ENCODE measurements at regions not wholly inside any gene's neighbourhood (a gene's known extent, or its start where the extent isn't known, plus 50 kb on each side); places are given as distances from the start of the nearest gene placed in this dataset.
"Not testable (repeated sequence)": the region's sequence is repeated elsewhere in the genome, so short reads cannot be mapped to it uniquely, and the experiment has no call there.

GRCh38 chr3:164365242-164365641 lies 713.1 kb downstream of the SI start:
- DNase-seq = no peak

GRCh38 chr3:164364111-164364510 lies 714.2 kb downstream of the SI start:
- no peak for DNase-seq

- no peak for DNase-seq
Measured at GRCh38 chr3:164360738-164361406, 717.4 kb downstream of the SI start.

- no peak for DNase-seq
Measured at GRCh38 chr3:164360078-164360578, 718.2 kb downstream of the SI start.

- no peak for DNase-seq
Measured at GRCh38 chr3:164352991-164353390, 725.3 kb downstream of the SI start.

GRCh38 chr3:164351131-164351530 lies 727.2 kb downstream of the SI start:
- DNase-seq = no peak

GRCh38 chr3:164342206-164342605 lies 736.1 kb downstream of the SI start:
- DNase-seq = not testable (repeated sequence)

GRCh38 chr3:164341086-164341485 lies 737.2 kb downstream of the SI start:
- DNase-seq = no peak

GRCh38 chr3:164340273-164340672 lies 738.0 kb downstream of the SI start:
- DNase-seq = no peak

- no peak for DNase-seq
Measured at GRCh38 chr3:164332831-164333802, 745.2 kb downstream of the SI start.

GRCh38 chr3:164326714-164327113 lies 751.6 kb downstream of the SI start:
- no peak for DNase-seq

GRCh38 chr3:164320962-164321361 lies 757.3 kb downstream of the SI start:
- no peak for DNase-seq

GRCh38 chr3:164306042-164306441 lies 772.3 kb downstream of the SI start:
- DNase-seq = no peak

- DNase-seq = no peak
Measured at GRCh38 chr3:164303894-164304293, 774.4 kb downstream of the SI start.

GRCh38 chr3:164302622-164303021 lies 775.7 kb downstream of the SI start:
- no peak for DNase-seq

- DNase-seq = not testable (repeated sequence)
Measured at GRCh38 chr3:164291486-164291885, 786.8 kb downstream of the SI start.

GRCh38 chr3:164278550-164278949 lies 799.7 kb downstream of the SI start:
- DNase-seq = no peak

GRCh38 chr3:164267053-164267452 lies 811.2 kb downstream of the SI start:
- no peak for DNase-seq

- no peak for DNase-seq
Measured at GRCh38 chr3:164250923-164251322, 827.4 kb downstream of the SI start.

GRCh38 chr3:164236851-164237250 lies 841.4 kb downstream of the SI start:
- DNase-seq = no peak

- DNase-seq = no peak
Measured at GRCh38 chr3:164235289-164236028, 842.8 kb downstream of the SI start.

- DNase-seq = no peak
Measured at GRCh38 chr3:164233951-164234350, 844.3 kb downstream of the SI start.

- DNase-seq = no peak
Measured at GRCh38 chr3:164231718-164232117, 846.6 kb downstream of the SI start.
